A673 (cell line): ENCODE measurements at regions not wholly inside any gene's neighbourhood (a gene's known extent, or its start where the extent isn't known, plus 50 kb on each side); places are given as distances from the start of the nearest gene placed in this dataset.

ENCODE experiments used
- EZH2 ChIP-seq: fragments of 200-600 bp; sonication (generic); IDR thresholded peaks from 2 replicates; pipeline ENCODE4 v1.6.1; 2017; ENCODE audit warnings: borderline replicate concordance, low read depth, mild to moderate bottlenecking, mixed read lengths, antibody characterized with exemption, low read length; ENCODE audit not compliant: poor library complexity, severe bottlenecking
- TF ChIP-seq, protein P1 (sequence below): fragments of 300-800, 200-600 bp; sonication (generic); conservative IDR thresholded peaks from 2 replicates; pipeline ENCODE4 v1.5.1; 2017; ENCODE audit warnings: low read depth, mild to moderate bottlenecking, antibody characterized with exemption, low read length, moderate library complexity, mixed read lengths

DNA sequence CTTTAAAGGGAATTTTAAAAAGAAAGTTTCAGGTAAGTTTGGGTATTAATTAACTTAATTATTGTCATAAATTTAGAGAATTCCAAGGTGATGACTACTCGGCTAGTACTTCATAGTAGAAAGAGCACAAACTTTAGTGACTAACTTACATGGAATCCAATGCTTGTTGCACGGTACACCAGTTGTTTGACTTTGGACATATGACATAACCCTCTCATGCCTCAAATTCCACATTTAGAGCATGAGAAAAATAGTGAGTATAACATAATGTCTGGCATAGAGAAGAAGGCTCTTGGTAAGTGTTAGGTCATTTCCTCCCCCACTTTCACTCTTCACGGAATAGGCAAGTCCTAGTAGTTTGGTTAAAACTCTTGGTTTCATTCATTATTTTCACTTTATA, 1249.4 kb upstream of the SLC10A2 start:
- TF ChIP-seq EZH2 = no peak
- TF ChIP-seq, protein P1, sequence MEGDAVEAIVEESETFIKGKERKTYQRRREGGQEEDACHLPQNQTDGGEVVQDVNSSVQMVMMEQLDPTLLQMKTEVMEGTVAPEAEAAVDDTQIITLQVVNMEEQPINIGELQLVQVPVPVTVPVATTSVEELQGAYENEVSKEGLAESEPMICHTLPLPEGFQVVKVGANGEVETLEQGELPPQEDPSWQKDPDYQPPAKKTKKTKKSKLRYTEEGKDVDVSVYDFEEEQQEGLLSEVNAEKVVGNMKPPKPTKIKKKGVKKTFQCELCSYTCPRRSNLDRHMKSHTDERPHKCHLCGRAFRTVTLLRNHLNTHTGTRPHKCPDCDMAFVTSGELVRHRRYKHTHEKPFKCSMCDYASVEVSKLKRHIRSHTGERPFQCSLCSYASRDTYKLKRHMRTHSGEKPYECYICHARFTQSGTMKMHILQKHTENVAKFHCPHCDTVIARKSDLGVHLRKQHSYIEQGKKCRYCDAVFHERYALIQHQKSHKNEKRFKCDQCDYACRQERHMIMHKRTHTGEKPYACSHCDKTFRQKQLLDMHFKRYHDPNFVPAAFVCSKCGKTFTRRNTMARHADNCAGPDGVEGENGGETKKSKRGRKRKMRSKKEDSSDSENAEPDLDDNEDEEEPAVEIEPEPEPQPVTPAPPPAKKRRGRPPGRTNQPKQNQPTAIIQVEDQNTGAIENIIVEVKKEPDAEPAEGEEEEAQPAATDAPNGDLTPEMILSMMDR = no peak
